Thyroid gland (tissue), 4 donors: ENCODE measurements at regions not wholly inside any gene's neighbourhood (a gene's known extent, or its start where the extent isn't known, plus 50 kb on each side); places are given as distances from the start of the nearest gene placed in this dataset.
"Not testable (repeated sequence)": the region's sequence is repeated elsewhere in the genome, so short reads cannot be mapped to it uniquely, and the experiment has no call there.

ENCODE experiments used
- DNase-seq, 2 donors: peaks; one replicate each; pipeline ENCODE4 v3.0.0-alpha.2; 2019
- H3K27ac ChIP-seq, 3 donors: fragments of 200-600 bp; sonication (generic); 1 replicate in 2 of 3; 2 replicates in 1 of 3; pipeline ENCODE4 v1.5.1; 2016 to 2019; ENCODE audit warnings: mild to moderate bottlenecking in 1 of 3, moderate library complexity in 1 of 3
- H3K27me3 ChIP-seq: fragments of 200-600 bp; sonication (generic); one replicate; pipeline ENCODE4 v1.5.1; 2019
- H3K36me3 ChIP-seq, 2 donors: fragments of 200-600 bp; sonication (generic); one replicate each; pipeline ENCODE4 v1.5.1; 2016 to 2019
- H3K4me1 ChIP-seq, 2 donors: fragments of 200-600 bp; sonication (generic); one replicate each; pipeline ENCODE4 v1.5.1; 2017 to 2019
- H3K4me3 ChIP-seq, 3 donors: fragments of 200-600 bp; sonication (generic); replicated peaks in 1 of 3; 1 replicate in 2 of 3; 2 replicates in 1 of 3; pipeline ENCODE4 v1.5.1; 2016; ENCODE audit warnings: mild to moderate bottlenecking in 1 of 3
- H3K9me3 ChIP-seq: fragments of 200-600 bp; sonication (generic); one replicate; pipeline ENCODE4 v1.5.1; 2017
- CTCF ChIP-seq, 6 experiments: fragments of 200-600 bp in 3 of 6; fragments of 450-650 bp in 3 of 6; sonication (generic) in 3 of 6; IDR thresholded peaks; one replicate each; pipeline ENCODE4 v1.5.1; 2016 to 2019; ENCODE audit warnings: antibody characterized with exemption in 6 of 6, mild to moderate bottlenecking in 2 of 6, inconsistent platforms in 1 of 6, moderate library complexity in 1 of 6
- POLR2A ChIP-seq, 2 donors: fragments of 450-650 bp; IDR thresholded peaks; one replicate each; pipeline ENCODE4 v1.6.1; 2017; ENCODE audit warnings: antibody characterized with exemption in 2 of 2, mild to moderate bottlenecking in 2 of 2, moderate library complexity in 1 of 2
- WGBS, 2 donors: methylation state at CpG; one replicate each; pipeline ENCODE4 v1.1.5; 2017; 5-methylcytosine and 5-hydroxymethylcytosine counted together
- intact Hi-C: fragments of 100-400 bp; cut with DNase I; formaldehyde crosslinking; loops from one replicate; pipeline ENCODE4 v1.15.1; 2023

- H3K9me3 ChIP-seq = no peaks in the 10 kb centered on the region
- TF ChIP-seq CTCF (IDR thresholded peaks at IDR 0.05) (no peak), POLR2A (IDR thresholded peaks at IDR 0.05) (no peak)
- no peaks in the 10 kb centered on the region for H3K4me1 ChIP-seq
- WGBS, 2 donors = 80 to 88% methylated on average over 2 of the region's 2 CpGs
- intact Hi-C loops = no loop called here
- H3K27me3 ChIP-seq = no peaks in the 10 kb centered on the region
- no peak overlapping the region for H3K27ac ChIP-seq
- no peak overlapping the region for H3K4me3 ChIP-seq
- no peaks in the 10 kb centered on the region for H3K36me3 ChIP-seq
- DNase-seq = no peak
Observed at GRCh38 chrX:40530509-40530908, 50.3 kb upstream of the ATP6AP2 start.

GRCh38 chrX:40527543-40527942, 53.2 kb upstream of the ATP6AP2 start:
- 91 to 100% methylated on average over 2 to 3 of the region's 3 CpGs for WGBS, 2 donors
- no peaks in the 10 kb centered on the region for H3K27me3 ChIP-seq

GRCh38 chrX:40526412-40526811, 54.4 kb upstream of the ATP6AP2 start:
- intact Hi-C loops = no loop called here
- Histone ChIP-seq H3K27me3 (no peaks in the 10 kb centered on the region), H3K4me3 (no peak overlapping the region), H3K9me3 (no peaks in the 10 kb centered on the region), H3K4me1 (no peaks in the 10 kb centered on the region), H3K27ac (no peak overlapping the region), H3K36me3 (no peaks in the 10 kb centered on the region)
- no peak for DNase-seq
- no peak for TF ChIP-seq CTCF (IDR thresholded peaks at IDR 0.05)
- TF ChIP-seq POLR2A (IDR thresholded peaks at IDR 0.05) = no peak
- 85 to 100% methylated on average over 2 of the region's 2 CpGs for WGBS, 2 donors

More at GRCh38 chrX:40527543-40527942, 53.2 kb upstream of the ATP6AP2 start:
- Histone ChIP-seq H3K27ac (no peak overlapping the region), H3K4me1 (no peaks in the 10 kb centered on the region), H3K36me3 (no peaks in the 10 kb centered on the region), H3K4me3 (no peak overlapping the region), H3K9me3 (no peaks in the 10 kb centered on the region)
- DNase-seq = no peak
- intact Hi-C loops = no loop called here
- TF ChIP-seq POLR2A (IDR thresholded peaks at IDR 0.05) (no peak), CTCF (IDR thresholded peaks at IDR 0.05) (no peak)

- H3K4me1 ChIP-seq, H3K4me3 ChIP-seq, H3K9me3 ChIP-seq, DNase-seq, H3K27ac ChIP-seq, H3K36me3 ChIP-seq, intact Hi-C loops, H3K27me3 ChIP-seq: not testable (repeated sequence)
- WGBS, 2 donors = 80% methylated on average over 1 of the region's 1 CpG; no CpG with 5 or more reads in 1 of the 2 donors
Observed at GRCh38 chrX:40525901-40526300, 54.9 kb upstream of the ATP6AP2 start.

- Histone ChIP-seq H3K36me3 (no peaks in the 10 kb centered on the region), H3K27ac (no peak overlapping the region), H3K4me1 (no peaks in the 10 kb centered on the region), H3K4me3 (no peak overlapping the region), H3K27me3 (no peaks in the 10 kb centered on the region), H3K9me3 (no peaks in the 10 kb centered on the region)
- intact Hi-C loops = no loop called here
- 100% methylated on average over 1 of the region's 1 CpG for WGBS, 2 donors
- TF ChIP-seq POLR2A (IDR thresholded peaks at IDR 0.05) (no peak), CTCF (IDR thresholded peaks at IDR 0.05) (no peak)
- no peak for DNase-seq
Observed at GRCh38 chrX:40524423-40524822, 56.3 kb upstream of the ATP6AP2 start.

- WGBS, 2 donors = 97% methylated on average over 3 of the region's 3 CpGs; no CpG with 5 or more reads in 1 of the 2 donors
- Histone ChIP-seq H3K27ac (no peak overlapping the region), H3K4me3 (no peak overlapping the region), H3K36me3 (no peaks in the 10 kb centered on the region), H3K9me3 (no peaks in the 10 kb centered on the region), H3K27me3 (no peaks in the 10 kb centered on the region), H3K4me1 (no peaks in the 10 kb centered on the region)
- intact Hi-C loops = no loop called here
- TF ChIP-seq CTCF (IDR thresholded peaks at IDR 0.05) (no peak), POLR2A (IDR thresholded peaks at IDR 0.05) (no peak)
- no peak for DNase-seq
Observed at GRCh38 chrX:40523852-40524251, 56.9 kb upstream of the ATP6AP2 start.
